HG03565 (cell line): ENCODE measurements at regions not wholly inside any gene's neighbourhood (a gene's known extent, or its start where the extent isn't known, plus 50 kb on each side); places are given as distances from the start of the nearest gene placed in this dataset.

Experiments
- ATAC-seq: cut with Tn5 transposase; IDR thresholded peaks from one replicate; pipeline ENCODE4 v1.9.1; 2021; ENCODE audit warnings: mild to moderate bottlenecking, moderate library complexity; ENCODE audit not compliant: unreplicated experiment

DNA sequence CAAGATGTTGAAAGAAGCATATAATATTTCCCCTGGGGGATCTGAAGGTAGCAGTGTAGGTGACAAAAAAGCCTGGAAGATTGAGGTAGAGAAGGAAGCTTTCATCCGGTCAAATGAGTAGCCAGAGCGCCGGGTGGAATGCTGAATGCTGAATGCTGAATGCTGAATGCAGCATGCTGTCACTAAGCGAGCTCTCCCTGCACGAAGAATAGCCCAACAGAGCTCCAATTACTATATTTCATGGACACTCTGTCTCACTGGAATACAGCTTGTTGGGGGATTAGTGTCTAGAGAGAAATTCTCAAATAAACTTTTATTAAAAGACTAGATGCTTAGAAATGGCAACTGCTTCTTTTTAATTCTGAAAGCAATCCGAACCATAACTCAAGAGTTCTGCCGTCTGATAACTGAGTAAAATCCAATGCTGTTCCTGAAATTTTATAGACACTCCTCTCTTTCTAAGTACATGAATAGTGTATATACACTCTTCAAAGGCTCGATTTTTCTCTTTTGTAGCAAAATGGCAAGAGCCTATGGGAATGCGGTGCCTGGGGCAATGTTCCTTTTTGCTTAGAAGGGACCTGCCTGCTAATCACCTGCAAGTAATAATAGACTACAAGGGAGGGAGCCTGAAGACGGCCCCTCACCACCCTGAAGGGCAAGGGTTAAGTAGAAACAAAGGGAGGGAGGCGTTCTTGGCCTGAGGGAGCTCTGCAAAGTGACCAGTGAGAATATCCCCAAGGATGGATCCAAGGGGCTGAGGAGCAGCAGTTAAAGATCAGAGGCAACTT is 203.7 kb upstream of the ESRRG start:
- ATAC-seq: no peak

GRCh38 chr1:216925962-216926625 is 202.9 kb upstream of the ESRRG start:
- no peak for ATAC-seq

- ATAC-seq: no peak
These were observed 201.5 kb upstream of the ESRRG start for GRCh38 chr1:216924732-216925131.

- ATAC-seq: no peak
These were observed 200.4 kb upstream of the ESRRG start for GRCh38 chr1:216923601-216924000.

- ATAC-seq: no peak
These were observed 199.2 kb upstream of the ESRRG start for GRCh38 chr1:216922406-216922805.

GRCh38 chr1:216921866-216922265 is 198.6 kb upstream of the ESRRG start:
- ATAC-seq: no peak

GRCh38 chr1:216919060-216919970 is 196.1 kb upstream of the ESRRG start:
- ATAC-seq: no peak

DNA sequence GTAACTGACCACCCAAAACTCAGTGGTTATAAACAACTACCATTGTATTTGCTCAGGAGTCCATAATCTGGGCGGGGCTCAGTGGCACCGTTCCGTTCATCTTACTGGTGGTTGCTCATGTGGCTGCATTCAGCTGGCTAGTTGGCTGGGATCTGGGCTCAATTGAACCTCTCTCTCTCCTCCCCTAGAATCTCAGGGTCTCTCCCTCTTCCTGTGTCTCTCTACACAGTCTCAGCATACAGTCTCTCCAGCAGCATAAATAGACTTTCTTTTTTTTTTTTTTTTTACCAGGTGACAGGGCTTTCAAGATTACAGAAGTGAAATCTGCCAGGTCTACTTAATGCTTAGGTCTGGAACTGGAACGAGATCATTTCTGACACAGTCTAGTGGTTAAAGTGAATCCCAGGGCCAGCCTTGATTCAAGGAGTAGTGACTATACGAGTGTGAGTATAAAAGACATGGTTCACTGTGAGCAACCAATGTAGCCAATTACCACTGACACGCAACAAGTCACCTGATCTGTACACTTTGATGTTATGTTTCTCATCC is 193.7 kb upstream of the ESRRG start:
- no peak for ATAC-seq

GRCh38 chr1:216914974-216915373 is 191.7 kb upstream of the ESRRG start:
- ATAC-seq: no peak

DNA sequence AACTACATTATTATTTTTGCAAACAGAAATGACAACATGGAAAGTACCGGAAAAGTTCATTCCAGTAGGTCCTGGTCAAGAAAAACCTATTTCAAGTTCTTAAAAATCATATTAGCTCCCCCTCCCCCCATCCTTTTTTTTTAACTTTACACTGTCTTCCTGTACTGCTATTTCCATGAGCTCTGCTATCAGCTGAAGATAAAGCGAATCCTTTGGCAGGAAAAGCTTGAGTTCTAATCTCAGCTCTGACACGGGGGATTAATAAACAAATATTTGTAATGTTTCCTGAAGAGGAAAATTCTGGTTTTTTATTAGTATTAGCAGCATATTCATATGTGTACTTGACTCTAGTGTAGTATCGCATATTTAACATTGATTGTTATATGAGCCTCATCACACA is 190.7 kb upstream of the ESRRG start:
- no peak for ATAC-seq

GRCh38 chr1:216910081-216910840 is 187.0 kb upstream of the ESRRG start:
- no peak for ATAC-seq

GRCh38 chr1:216908126-216908525 is 184.9 kb upstream of the ESRRG start:
- ATAC-seq: no peak

- ATAC-seq: no peak
These were observed 183.9 kb upstream of the ESRRG start for GRCh38 chr1:216907100-216907499.

DNA sequence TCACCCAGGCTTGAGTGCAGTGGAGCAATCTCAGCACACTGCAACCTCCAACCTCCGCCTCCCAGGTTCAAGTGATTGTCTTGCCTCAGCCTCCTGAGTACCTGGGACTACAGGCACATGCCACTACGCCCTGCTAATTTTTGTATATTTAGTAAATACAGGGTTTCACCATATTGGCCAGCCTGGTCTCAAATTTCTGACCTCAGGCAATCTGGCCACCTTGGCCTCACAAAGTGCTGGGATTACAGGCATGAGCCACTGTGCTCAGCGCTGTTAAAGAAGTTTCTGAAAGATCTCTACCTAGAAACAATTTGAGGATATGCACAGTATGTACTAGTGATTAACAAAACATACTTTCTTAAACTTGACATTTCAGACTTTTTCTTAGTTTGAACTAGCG is 182.6 kb upstream of the ESRRG start:
- ATAC-seq: no peak

DNA sequence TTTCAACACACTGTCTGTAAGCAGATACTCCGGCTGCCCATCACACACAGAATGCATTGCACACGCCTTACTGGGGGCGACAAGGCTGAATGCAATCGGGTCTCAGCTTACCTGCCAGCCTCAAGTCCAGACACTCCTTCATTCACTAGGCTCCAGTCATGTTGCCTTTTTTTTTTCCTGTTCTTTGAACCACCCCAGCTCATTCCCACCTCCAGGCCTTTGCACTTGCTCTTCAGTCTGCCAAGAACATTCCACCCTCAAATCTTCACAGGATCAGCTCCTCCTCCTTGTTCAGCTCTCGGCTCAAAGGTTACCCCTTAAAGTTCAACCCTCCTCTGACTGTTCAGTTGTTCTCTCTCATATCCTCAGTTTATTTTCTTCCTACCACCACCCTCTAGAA is 181.9 kb upstream of the ESRRG start:
- no peak for ATAC-seq

GRCh38 chr1:216904471-216904870 is 181.2 kb upstream of the ESRRG start:
- ATAC-seq: no peak

GRCh38 chr1:216903382-216903740 is 180.1 kb upstream of the ESRRG start:
- no peak for ATAC-seq

DNA sequence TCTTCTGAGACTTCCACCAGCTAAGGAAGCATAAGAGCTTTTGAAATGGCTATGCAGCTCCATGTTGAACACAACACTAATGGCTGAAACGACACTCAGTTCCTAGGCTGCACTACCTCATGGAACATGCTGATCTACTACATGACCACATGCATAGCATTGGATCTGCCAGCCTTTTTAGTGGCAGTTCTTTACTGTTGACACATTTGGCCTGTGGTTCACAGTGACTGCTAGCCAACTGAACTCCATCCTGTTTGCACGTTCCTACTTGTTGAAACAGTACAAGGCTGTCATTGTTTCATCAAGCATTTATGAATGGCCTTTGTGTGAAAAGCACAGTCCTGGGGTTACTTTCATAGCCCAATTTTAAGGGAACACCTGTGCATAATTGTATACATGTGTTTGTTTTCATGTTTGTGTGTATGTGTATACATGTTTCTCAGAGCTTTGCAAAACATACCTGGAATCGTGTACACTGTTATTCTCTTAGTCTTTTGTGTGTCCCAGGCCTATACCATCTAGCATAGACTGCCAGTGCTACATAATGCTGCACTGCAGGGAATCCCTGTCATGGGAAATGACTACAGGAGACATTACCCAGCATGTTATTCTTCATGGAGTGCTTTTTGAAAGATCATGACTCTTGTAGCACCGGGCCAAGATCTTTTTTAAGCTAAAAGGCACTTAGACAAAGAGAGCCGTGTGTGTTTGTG is 179.6 kb upstream of the ESRRG start:
- no peak for ATAC-seq

- ATAC-seq: no peak
These were observed 176.9 kb upstream of the ESRRG start for GRCh38 chr1:216900116-216900620.

DNA sequence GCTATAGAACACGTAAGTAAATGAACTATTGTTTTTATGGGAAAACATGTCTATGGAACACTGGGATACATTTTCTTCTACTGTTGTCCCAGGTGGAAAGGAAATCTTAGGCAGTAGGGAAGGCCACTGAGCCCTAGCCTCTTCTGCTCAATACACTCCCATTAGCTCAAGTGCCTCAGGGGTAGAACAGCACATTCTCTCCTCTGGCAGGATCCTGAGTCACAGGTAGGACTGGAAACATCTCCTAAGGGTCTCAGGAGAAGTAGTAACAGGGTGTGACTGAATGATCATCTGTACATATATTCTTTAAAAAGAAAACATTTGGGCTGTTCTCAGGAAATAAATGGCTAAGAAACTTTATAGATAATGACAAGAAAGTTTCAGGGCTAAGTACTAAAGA is 175.6 kb upstream of the ESRRG start:
- ATAC-seq: no peak
